ENCODE measurements at regions not wholly inside any gene's neighbourhood (a gene's known extent, or its start where the extent isn't known, plus 50 kb on each side); places are given as distances from the start of the nearest gene placed in this dataset.

GRCh38 chrX:4320436-4320947, 607.0 kb upstream of the PRKX start:
- TF ChIP-seq CTCF (optimal IDR thresholded peaks at IDR 0.05 in 1 of 3, IDR thresholded peaks at IDR 0.05 in 1 of 3, conservative IDR thresholded peaks at IDR 0.05 in 1 of 3; ENCODE audit: extremely low read depth in 1 of 3, insufficient read depth in 2 of 3, low read length in 3 of 3) (no peak), EZH2 (IDR thresholded peaks at IDR 0.05; ENCODE audit: low read length) (no peak)
